T-helper 2 cell (primary cell): ENCODE measurements at regions not wholly inside any gene's neighbourhood (a gene's known extent, or its start where the extent isn't known, plus 50 kb on each side); places are given as distances from the start of the nearest gene placed in this dataset.
"Not testable (repeated sequence)": the region's sequence is repeated elsewhere in the genome, so short reads cannot be mapped to it uniquely, and the experiment has no call there.

Experiments
- DNase-seq, 5 experiments: peaks; one replicate each; pipeline versions ENCODE4 v3.0.0 to v3.0.0-alpha.2; 2012 to 2022

DNA sequence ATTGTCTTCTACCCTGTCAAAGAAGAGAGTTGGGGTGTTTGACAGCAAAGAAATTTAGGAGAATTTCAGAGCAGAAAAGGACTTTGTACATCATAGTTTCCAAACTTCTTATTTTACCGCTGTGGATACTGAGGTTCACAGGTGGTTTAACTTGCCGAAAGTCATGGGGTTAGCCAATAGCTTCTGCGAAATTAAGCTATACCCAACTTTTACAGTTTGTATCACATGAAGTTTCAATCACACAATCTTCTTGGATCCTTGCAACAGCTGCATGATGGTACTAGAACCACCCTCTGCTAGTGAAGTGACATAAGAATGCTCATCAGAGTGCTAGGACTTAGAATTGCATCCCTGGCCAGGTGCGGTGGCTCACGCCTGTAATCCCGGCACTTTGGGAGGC is 345.5 kb downstream of the CD83 start:
- no peak for DNase-seq

DNA sequence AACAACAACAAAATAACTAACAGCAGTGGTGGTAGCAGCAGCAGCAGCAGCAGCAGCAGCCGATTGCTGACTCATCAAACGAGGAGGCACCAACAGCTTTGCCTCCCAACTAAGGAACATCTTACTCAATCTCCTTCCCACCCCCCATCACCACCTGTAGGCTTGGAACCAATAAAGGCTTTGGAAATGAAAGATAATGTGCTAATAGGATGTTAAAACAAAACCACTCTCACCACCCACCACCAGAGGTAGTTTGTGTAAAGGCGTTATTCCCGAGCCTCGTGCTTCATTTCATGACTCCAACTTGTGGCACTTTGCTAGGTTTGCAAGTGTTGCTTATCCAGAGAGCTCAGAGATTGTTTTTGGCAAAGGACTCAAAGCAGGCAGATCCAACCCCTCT is 346.5 kb downstream of the CD83 start:
- DNase-seq = no peak

DNA sequence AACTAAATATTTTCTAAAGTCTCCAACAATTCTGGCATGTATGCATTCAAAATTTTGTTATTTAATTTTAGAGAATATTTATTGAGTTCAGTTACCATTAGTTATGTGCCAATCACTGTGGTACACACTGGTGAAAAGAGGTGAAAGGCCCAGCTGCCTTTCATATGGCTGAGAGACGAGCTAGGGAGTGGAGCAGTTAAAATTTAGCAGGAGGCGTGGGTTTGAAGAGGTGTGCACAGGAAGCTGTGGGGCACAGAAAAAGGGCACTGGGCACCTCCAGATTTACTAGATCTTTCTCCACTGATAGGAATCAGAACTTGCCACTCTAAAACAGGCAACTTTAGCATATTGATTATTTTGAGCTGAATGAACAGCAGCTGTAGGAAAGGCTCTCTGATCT is 347.1 kb downstream of the CD83 start:
- no peak for DNase-seq

DNA sequence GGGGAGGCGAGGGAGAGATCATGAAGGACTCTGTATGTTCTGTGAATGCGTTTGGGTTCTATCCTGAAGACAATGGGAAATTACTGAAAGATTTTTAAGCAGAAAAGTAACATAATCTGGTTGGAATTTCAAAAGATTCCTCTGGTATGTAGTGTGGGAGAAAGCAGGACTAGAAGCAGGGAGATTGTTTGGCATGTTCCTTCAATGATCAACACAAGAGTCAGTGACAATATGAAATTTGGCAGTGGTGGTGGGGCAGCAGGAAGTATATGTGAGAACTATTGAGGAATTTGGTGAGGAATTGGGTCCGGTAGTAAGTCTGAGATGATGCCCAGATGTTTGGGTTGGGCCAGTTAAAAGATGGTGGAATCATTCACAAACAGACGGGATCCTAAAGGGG is 348.7 kb downstream of the CD83 start:
- DNase-seq = no peak

DNA sequence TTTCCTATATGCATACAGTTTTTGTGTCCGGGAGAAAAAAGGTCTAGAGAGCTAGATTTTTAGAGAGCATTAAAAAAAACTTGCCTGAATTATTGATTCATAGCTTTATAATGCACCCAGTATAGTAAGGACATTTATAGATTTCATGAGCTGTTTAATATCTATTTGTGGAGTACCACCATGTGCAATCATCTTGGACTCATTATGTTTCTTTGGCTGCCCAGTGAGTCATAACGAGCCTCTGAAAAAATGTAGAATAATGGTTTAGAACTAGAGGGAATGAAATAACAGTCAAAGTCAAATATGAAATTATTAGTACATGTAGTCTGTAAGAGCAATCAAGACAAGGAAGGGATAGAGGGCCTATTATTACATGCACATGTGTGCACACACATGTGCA is 350.0 kb downstream of the CD83 start:
- DNase-seq = no peak

DNA sequence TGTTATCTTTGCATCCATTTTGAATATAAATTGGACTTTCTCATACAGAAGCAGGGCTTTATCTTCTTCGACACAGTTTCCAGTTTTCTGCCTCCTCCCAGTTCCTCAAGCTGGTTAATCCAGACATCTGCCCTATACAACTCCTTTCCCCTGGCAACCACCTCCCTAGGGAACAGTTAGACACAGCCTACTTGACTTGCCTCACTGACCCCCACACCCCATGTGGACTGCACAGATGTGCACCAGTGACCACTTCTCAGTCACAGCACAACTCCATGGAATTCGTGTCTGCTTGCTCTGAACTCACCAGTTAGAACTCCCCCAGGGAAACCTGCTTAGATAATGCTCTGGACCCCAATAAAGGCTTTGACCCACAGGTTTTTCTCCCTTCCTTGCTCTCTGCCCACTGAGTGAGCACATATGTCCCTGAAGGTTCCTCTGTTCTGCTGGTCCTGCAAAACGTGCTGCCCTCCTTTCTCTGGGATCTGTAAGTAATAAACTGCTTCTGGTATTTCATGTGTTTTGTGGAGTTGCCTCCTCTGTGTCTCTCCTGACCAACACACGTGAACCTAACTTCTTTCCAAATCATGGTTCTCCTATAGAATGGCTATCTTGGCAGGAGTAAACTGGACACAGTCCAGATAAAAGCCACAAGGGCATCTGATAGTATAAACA is 351.2 kb downstream of the CD83 start:
- no peak for DNase-seq

DNA sequence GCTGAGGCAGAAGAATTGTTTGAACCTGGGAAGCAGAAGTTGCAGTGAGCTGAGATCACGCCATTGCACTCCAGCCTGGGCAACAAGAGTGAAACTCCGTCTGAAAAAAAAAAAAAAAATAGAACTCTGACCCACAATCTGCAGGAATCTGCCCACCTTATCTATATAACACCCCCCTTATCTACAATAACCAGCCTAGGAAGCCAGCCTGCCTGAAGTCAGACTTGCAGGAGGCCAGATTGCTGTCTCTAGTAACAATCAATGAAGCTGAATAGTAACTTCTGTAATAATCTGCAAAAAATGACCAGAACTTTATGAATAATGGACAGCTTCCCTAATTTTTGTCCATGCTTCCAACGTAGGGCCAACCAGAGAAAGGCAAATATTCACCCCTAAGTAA is 352.5 kb downstream of the CD83 start:
- no peak for DNase-seq

DNA sequence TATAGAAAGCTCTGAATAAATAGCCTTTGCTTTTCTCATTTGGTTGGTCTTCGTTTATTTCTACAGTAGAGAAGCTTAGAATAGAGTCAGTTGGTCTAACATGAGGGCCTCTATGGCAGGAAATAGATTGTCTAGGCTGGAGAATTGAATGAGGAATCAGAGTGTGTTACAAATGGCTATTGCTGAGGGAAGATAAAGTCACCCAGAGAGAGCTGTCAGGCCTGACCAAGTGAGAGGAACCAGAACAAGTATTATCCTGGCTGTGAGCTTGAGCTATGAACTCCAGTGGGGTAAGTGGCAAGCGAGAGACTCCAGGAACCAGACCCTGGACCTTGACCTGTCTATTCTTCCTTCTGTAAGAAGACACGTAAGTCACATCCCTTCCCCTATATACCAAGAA is 353.1 kb downstream of the CD83 start:
- DNase-seq = no peak

DNA sequence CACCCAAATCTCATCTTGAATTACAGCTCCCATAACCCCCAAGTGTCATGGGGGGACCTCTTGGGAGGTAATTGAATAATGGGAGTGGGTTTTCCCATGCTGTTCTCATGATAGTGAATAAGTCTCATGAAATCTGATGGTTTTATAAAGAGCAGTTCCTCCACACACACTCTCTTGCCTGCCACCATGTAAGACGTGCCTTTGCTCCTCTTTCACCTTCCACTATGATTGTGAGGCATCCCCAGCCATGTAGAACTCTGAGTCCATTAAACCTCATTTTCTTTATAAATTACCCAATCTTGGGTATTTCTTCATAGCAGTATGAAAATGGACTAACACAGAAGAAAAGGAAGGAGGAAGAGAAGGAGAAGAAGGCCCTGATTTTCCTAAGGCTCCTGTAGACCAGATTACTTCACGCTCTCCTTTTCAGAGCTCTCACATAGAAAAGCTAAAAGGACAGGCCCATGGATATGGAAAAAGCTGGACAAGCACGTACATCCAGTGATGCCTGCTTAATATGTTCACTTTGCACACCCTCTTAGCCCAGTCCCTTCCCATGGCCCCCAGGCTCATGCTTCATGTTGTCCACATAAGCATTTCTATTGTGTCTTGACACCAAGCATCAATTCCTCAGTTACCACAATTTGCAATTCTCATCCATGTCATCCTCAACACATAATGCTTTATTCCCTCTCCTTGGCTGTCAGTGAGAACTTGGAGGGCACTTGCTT is 354.8 kb downstream of the CD83 start:
- DNase-seq = no peak

DNA sequence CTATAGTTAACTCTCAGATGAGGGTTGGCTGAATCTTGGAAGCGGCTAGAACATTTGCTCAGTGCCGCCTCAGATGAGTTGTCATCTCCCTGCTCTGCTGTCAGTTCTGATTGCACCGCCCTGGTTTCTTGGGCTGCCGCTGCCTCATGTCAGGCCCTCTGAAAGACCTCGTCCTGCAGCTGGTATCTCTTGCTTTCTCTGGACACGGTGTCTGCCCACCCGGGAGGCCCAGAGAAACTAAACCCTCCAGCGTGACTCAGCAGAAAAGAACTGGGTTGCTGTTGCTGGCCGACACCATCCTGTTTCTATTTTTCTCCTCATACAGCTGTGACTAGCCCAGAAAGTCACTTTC is 355.4 kb downstream of the CD83 start:
- no peak for DNase-seq

DNA sequence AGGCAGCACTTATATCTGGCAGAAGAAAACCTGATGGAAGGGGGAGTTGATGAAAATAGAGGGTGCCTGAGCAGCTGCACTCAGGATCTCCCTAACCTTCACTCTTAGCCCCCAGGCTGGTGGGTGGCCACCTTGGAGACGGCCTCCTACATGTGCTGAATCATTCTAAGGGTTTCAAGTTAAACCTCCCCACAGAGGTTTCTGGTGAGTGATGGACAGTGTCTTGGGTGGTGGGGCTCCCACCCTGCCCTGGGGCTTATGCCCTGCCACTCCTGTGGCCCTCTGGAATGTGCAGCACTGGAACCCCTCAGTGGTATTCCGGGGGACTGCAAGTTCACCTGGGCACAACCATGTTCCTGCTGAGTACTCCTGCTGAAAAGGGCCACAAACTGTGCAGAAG is 357.2 kb downstream of the CD83 start:
- no peak for DNase-seq

DNA sequence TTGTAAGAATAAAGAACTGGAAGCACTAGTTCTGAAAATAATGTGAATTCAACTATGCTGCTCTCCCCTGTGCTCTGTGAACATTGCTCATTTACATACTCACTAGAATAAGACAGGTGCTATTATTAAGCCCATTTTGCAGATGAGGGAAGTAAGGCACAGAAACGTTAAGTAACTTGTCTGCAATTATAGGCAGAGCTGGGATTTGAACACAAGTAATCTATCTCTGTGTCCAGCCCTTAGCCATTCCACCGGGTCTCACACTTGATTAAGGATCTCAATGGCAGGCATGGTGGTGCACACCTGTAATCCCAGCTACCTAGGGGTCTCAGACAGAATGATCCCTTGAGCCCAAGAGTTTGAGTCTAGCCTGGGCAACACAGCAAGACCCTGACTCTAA is 357.7 kb downstream of the CD83 start:
- no peak for DNase-seq

DNA sequence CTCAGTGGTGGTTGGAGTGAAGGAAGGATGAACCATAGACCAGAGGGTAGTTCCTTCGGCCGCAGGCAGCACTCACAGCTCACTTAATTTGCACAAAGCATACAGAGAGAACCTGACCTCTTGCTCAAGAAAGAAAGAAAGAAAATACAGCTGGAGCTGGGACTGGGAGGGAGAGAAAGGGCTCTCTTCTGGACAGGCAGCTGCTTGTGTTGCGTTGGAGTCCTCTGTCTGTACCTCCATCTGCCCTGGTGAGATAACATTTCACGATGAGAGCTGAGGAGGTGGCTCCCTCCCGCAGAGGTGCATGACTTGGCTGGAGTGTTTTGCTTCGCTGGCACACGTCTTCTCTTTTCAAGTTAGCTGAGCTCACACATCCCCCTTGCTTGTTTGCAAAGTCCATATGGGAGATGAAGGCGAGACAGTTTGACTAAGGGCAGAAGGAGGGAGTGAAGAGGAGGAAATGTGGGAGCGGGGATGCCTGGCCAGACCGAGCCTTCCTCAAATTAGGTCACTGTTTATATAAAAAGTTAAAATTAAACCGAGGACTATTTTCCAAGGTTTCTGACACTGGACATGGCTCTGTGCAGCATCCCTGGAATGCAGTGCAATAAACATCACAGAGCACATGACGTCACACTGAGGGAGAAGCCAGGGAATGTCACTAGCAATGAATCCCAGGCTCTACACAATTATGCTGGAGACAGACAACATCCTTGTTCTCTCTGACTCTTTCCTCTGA is 359.4 kb downstream of the CD83 start:
- no peak for DNase-seq

DNA sequence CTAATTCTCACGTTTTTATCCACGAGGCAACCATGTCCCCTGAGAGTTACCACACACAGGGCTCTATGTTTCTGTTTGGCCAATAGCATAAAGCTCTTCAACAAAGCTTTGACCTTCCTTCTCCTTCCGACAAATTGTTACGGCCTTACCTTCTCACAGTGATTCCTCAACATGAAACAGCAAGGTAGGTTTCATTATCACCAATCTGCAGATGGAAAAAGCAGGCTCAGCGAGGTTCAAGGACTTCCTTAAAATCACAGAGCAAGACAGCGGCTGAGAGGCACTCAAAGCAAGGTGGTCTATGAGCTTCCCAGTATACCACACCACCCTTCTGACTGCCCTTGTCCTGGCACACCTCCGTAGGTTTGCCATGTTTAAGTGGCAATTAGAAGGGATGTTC is 360.0 kb downstream of the CD83 start:
- DNase-seq = no peak

DNA sequence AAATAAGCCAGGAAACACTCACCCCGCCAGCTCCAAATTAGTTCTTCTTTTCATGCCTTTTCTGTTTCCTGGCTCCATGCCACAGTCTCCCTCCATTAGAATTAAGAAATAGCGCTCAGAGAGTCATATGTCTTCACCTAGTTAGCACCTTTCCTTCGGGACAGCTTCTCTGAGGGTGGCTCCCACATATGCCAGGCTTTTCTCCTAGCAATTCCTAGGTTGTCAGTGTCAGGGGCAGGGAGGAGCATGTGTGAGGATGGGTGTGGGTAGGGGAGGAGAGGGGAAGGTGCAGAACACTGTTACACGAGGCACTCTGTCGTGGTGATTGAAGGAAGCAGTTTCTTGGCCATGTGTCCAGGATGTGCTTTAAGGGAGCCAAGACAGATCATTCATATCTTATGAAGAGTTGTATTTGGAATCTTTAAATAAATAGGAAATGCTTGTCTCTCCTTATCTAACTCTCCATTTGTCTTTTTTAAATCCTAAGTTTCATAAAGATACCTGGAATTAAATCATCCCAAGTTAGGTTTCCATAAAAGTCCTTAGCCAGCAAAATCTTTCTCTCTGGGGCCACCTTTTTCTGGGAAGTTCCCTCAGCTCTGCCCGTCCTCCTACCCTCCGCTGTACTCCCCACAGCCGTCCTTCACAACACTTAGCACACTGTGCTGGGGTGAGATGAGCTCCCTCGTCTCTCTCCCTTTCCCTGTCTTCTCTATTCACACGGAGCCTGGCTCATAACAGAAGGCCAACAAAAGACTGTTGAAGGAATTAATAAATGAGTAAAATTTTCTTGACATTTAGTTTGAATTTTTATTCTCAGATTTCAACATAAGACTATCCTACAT is 361.0 kb downstream of the CD83 start:
- DNase-seq = no peak

DNA sequence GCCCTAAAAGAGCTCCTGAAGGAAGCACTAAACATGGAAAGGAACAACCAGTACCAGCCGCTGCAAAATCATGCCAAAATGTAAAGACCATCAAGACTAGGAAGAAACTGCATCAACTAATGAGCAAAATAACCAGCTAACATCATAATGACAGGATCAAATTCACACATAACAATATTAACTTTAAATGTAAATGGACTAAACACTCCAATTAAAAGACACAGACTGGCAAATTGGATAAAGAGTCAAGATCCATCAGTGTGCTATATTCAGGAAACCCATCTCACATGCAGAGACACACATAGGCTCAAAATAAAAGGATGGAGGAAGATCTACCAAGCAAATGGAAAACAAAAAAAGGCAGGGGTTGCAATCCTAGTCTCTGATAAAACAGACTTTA is 364.4 kb downstream of the CD83 start:
- not testable (repeated sequence) for DNase-seq

DNA sequence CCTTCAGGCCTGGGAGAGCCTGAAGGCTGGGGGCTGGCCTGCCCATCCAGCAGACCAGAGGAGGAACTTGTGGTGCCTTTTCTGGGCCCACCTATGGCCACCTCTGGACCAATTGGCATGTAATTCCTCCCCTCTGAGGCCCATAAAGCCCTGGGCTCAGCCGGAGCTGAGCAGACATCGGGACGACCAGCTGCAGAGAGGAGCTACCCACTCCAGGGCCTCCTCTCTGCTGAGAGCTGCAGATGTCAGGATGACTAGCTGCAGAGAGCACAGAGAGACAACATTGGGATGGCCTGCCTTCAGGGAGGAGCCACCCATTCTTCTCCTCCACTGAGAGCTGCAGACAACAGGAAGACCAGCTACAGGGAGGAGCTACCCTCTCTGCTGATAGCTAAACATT is 370.1 kb downstream of the CD83 start:
- DNase-seq = no peak

DNA sequence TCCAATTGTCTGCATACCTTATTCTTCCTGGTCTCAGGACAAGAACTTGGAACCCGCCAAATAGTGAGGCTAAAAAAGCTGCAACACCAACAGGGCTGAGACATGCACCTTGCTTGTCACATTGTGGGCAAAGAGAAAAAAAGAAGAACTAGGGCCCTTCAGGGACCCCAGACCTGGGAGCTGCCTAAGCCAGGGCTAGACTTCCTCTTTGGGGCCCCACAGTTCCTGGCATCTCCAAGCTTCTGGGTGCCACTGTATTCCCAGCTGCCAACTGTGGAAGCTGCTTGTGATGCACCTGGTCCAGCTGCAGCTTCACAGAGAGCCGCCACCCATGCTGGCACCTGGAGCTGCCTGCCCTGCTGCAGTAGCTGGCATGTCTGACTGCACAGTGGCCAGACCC is 370.6 kb downstream of the CD83 start:
- DNase-seq = no peak

DNA sequence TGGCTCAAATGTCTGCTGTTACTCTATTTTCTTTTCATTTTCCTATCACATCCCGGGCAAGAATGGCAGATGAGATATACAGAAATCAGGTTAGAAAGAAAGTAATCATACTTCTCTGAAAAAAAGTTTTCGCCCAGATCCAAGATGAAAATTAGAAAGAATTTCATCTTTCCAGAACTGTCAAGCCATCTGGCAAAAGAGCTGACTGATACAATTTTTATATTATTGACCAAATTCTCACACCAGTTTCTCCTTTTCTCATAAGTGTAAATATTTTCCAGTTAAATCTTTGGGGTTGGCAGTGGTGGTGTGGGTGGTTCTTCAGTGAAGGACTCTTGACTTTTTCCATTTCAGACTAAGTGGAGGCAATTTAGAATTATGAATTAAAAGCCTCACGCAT is 371.9 kb downstream of the CD83 start:
- DNase-seq = no peak

DNA sequence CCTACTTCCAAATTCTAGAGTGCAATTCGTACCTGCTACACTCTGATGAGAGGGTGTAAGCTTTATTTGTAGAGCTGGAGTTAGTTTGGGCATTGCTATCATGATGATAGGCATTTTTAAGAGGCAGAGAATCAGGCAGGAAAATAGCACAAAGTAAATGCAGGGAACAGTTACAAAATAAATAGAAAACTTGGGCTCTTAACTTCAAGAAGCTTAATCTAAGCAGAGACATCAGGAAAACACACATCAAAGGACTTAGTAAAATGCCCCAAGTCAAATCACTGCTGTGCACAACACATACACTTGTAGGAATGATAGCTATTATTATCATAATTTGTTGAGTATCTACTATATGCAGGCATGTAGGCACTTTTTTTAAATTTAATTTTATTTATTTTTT is 381.2 kb downstream of the CD83 start:
- DNase-seq = no peak

DNA sequence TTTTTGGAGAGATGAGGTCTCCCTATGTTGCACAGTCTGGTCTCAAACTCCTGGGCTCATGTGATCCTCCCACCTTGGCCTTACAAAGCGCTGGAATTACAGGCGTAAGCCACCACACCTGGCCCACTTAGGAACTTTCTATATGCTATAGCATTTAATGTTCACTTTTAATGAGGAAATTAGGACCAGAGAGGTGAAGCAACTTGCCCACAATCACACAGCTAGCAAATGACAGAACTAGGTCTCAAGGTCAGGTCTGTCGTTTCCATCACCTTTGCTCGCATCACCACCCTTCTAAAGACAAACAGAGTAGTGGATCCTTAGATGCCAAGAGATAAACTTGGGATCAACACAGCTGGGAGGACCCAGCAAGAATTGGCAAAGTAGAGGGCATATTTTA is 381.7 kb downstream of the CD83 start:
- DNase-seq = no peak

DNA sequence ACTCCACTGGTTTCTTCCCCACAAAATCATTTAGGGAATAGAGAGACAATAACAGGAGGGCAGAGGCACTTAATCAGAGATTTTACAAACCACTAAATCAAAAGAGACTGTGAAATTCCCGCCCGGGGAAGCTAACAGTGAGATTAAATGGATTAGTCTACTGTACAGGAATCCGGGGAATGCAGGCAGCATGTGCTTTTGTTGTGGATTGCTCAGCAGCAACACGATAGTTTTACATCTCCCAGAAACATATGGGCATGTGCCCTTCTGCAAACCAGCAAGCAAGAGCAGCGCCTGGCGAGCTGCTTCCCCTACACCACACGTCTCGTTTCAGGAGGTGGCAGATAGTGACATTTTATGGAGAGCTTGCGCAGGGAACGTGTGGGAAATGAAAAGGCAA is 382.3 kb downstream of the CD83 start:
- no peak for DNase-seq

DNA sequence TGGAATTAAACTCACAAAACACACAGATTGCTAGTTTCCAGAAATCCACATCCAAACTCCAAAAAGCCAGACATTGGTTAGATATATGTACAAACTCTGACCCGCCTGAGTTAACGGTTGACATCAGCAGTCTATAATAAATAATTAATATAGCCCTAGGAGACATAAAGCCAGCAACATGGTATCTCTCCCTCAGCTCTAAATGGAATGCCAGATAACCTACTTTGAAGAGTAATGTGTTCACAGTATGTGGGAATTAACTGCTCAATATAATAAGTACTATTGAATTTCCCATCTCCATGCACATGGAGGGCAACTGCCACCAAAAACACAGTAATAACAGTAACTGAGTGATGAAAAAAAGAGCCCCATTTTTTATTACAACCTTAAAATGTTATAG is 383.2 kb downstream of the CD83 start:
- no peak for DNase-seq
